Sigmoid colon (tissue), 6 donors: ENCODE measurements at regions not wholly inside any gene's neighbourhood (a gene's known extent, or its start where the extent isn't known, plus 50 kb on each side); places are given as distances from the start of the nearest gene placed in this dataset.

Experiments used
- DNase-seq: peaks from one replicate; pipeline ENCODE4 v3.0.0-alpha.2; 2019
- H3K27ac ChIP-seq, 4 donors: fragments of 200-600 bp; sonication (generic); one replicate each; pipeline ENCODE4 v1.5.1; 2016 to 2019; ENCODE audit warnings: mild to moderate bottlenecking in 1 of 4
- H3K27me3 ChIP-seq, 3 donors: fragments of 200-600 bp; sonication (generic); one replicate each; pipeline ENCODE4 v1.5.1; 2019; ENCODE audit warnings: mild to moderate bottlenecking in 1 of 3
- H3K36me3 ChIP-seq, 4 donors: fragments of 200-600 bp; sonication (generic); one replicate each; pipeline ENCODE4 v1.5.1; 2016 to 2019
- H3K4me1 ChIP-seq, 4 donors: fragments of 200-600 bp; sonication (generic); one replicate each; pipeline ENCODE4 v1.5.1; 2017 to 2019
- H3K4me3 ChIP-seq, 4 donors: fragments of 200-600 bp; sonication (generic); one replicate each; pipeline ENCODE4 v1.5.1; 2017 to 2019; ENCODE audit warnings: mild to moderate bottlenecking in 2 of 4, moderate library complexity in 1 of 4
- H3K9me3 ChIP-seq, 4 donors: fragments of 200-600 bp in 3 of 4; sonication (generic) in 3 of 4; one replicate each; pipeline versions ENCODE4 v1.5.1 to v1.6.1; 2013 to 2019
- EP300 ChIP-seq, 4 donors: sonication (generic); formaldehyde crosslinking; IDR thresholded peaks; one replicate each; pipeline ENCODE4 v1.6.1; 2017; ENCODE audit warnings: antibody characterized with exemption in 4 of 4
- POLR2A ChIP-seq, 2 donors: fragments of 450-650 bp; IDR thresholded peaks; one replicate each; pipeline ENCODE4 v1.6.1; 2016; ENCODE audit warnings: antibody characterized with exemption in 2 of 2, mild to moderate bottlenecking in 2 of 2, moderate library complexity in 2 of 2
- POLR2AphosphoS5 ChIP-seq, 4 donors: sonication (generic); formaldehyde crosslinking; IDR thresholded peaks; one replicate each; pipeline ENCODE4 v1.6.1; 2017; ENCODE audit warnings: antibody characterized with exemption in 4 of 4
- WGBS, 2 donors: extraction: QIAGEN DNeasy Blood & Tissue Kit; methylation state at CpG; one replicate each; pipeline ENCODE4 v1.1.7; 2013; 5-methylcytosine and 5-hydroxymethylcytosine counted together
- intact Hi-C: fragments of 100-400 bp; cut with DNase I; formaldehyde crosslinking; loops from one replicate; pipeline ENCODE4 v1.15.1; 2023
- TF ChIP-seq, protein P1 (sequence below), 4 experiments: fragments of 450-650 bp in 3 of 4; fragments of 200-600 bp in 1 of 4; IDR thresholded peaks; one replicate each; pipeline ENCODE4 v1.5.1; 2016 to 2019; ENCODE audit warnings: antibody characterized with exemption in 4 of 4, mild to moderate bottlenecking in 3 of 4, moderate library complexity in 2 of 4
- donor health status: healthy with polysubstance abuse.
- donor health status: healthy.

DNA sequence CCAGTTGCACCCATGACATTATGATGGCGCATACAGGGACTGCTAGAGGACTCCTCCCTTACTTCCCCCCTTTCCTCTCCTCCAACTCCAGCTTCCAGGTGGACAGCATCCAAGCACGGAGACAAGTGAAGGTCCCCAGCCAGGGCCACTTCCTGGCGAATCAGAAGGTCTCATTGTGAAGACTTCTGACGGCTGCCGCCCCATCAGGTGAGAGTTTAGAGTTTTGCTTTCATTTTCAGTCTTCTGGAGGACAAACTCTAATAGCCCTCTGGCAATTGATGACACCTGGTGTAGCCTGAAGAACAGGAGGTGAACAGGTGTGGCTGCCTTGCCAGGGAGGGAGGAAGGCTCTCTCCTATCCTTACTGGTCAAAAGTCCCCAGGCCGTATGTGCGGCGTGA is 77.3 kb upstream of the KCNH7 start:
- DNase-seq, result no peak
- 76 to 85% methylated on average over 8 of the region's 8 CpGs for WGBS, 2 donors
- no peaks in the 10 kb centered on the region for H3K4me1 ChIP-seq
- H3K27ac ChIP-seq, result no peak overlapping the region
- H3K4me3 ChIP-seq, result no peak overlapping the region
- H3K36me3 ChIP-seq, result no peaks in the 10 kb centered on the region
- TF ChIP-seq, protein P1, sequence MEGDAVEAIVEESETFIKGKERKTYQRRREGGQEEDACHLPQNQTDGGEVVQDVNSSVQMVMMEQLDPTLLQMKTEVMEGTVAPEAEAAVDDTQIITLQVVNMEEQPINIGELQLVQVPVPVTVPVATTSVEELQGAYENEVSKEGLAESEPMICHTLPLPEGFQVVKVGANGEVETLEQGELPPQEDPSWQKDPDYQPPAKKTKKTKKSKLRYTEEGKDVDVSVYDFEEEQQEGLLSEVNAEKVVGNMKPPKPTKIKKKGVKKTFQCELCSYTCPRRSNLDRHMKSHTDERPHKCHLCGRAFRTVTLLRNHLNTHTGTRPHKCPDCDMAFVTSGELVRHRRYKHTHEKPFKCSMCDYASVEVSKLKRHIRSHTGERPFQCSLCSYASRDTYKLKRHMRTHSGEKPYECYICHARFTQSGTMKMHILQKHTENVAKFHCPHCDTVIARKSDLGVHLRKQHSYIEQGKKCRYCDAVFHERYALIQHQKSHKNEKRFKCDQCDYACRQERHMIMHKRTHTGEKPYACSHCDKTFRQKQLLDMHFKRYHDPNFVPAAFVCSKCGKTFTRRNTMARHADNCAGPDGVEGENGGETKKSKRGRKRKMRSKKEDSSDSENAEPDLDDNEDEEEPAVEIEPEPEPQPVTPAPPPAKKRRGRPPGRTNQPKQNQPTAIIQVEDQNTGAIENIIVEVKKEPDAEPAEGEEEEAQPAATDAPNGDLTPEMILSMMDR (IDR thresholded peaks at IDR 0.05), result no peak
- TF ChIP-seq EP300 (IDR thresholded peaks at IDR 0.05), result no peak
- TF ChIP-seq POLR2A (IDR thresholded peaks at IDR 0.05), result no peak
- TF ChIP-seq POLR2AphosphoS5 (IDR thresholded peaks at IDR 0.05), result no peak
- no peaks in the 10 kb centered on the region for H3K27me3 ChIP-seq
- no peaks in the 10 kb centered on the region for H3K9me3 ChIP-seq
- intact Hi-C loops, result no loop called here

DNA sequence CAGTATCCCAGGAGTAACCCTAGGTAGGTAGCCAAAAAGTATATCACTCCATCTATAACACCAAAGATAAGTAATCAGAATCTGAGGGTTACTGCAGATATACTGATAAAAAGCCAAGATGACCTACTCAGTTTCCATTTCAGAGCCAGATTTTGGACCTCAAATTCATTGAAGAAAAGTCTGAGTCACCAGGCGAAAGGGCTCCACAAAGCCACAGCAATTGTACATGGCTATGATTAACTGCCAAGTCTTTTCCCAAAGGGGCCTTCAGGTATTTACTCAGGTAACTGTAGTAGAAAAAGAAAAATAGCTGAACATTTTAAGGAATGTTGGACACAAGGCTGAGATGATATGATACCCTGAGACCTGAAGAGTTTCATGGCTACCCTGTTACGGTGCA is 75.6 kb upstream of the KCNH7 start:
- intact Hi-C loops, result no loop called here
- Histone ChIP-seq H3K36me3 (no peaks in the 10 kb centered on the region), H3K4me1 (no peaks in the 10 kb centered on the region), H3K27me3 (no peaks in the 10 kb centered on the region), H3K4me3 (no peak overlapping the region), H3K27ac (no peak overlapping the region), H3K9me3 (no peaks in the 10 kb centered on the region)
- 90 to 95% methylated on average over 2 of the region's 2 CpGs for WGBS, 2 donors
- DNase-seq, result no peak
- TF ChIP-seq, protein P1 (IDR thresholded peaks at IDR 0.05), result no peak
- TF ChIP-seq POLR2A (IDR thresholded peaks at IDR 0.05) (no peak), EP300 (IDR thresholded peaks at IDR 0.05) (no peak), POLR2AphosphoS5 (IDR thresholded peaks at IDR 0.05) (no peak)

DNA sequence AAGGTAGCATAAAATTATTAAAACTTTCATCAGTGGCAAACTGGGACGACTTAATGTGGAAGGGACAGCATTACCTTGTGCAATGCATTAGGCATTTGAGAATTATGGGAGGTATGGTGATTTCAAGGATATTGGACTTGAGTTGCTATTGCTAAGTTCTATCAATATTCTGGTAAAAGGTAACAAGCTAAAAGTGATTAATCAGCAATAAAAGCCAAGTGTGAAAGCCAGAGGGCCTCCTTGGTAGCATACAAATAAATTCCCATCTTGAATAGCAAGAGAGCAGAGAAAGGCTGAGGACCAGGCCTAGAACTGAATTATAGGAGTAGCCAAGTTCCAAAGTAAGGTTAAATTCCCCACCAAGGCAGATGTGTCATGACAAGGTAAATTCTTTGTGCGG is 74.2 kb upstream of the KCNH7 start:
- intact Hi-C loops, result no loop called here
- TF ChIP-seq EP300 (IDR thresholded peaks at IDR 0.05) (no peak), POLR2AphosphoS5 (IDR thresholded peaks at IDR 0.05) (no peak), POLR2A (IDR thresholded peaks at IDR 0.05) (no peak)
- TF ChIP-seq, protein P1 (IDR thresholded peaks at IDR 0.05), result no peak
- no peak for DNase-seq
- H3K4me1 ChIP-seq, result no peaks in the 10 kb centered on the region
- no peaks in the 10 kb centered on the region for H3K27me3 ChIP-seq
- H3K36me3 ChIP-seq, result no peaks in the 10 kb centered on the region
- WGBS, 2 donors, result 89 to 90% methylated on average over 2 of the region's 2 CpGs
- no peak overlapping the region for H3K4me3 ChIP-seq
- no peak overlapping the region for H3K27ac ChIP-seq
- H3K9me3 ChIP-seq, result no peaks in the 10 kb centered on the region

DNA sequence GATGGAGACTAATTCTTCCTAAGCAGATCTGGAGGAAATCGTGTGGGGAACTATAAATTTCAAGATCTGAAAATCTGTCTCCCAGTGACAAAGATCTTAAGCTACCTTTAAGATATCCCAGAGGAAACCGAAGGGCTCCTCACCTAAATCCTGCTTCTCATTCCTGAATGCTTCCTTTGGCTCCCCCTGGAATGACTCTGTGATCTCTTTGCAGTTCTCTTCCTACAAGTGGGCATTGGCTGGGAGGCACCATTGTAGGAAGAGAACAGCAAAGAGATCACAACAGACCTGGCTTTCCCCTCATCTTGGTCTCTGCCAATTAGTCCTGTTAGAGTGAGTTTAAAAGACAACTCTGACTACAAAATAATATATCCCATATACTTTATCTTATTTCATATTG is 70.0 kb upstream of the KCNH7 start:
- Histone ChIP-seq H3K4me1 (no peaks in the 10 kb centered on the region), H3K36me3 (no peaks in the 10 kb centered on the region), H3K9me3 (no peaks in the 10 kb centered on the region), H3K4me3 (no peak overlapping the region), H3K27me3 (no peaks in the 10 kb centered on the region), H3K27ac (no peak overlapping the region)
- WGBS, 2 donors, result 51 to 54% methylated on average over 2 of the region's 2 CpGs
- intact Hi-C loops, result no loop called here
- TF ChIP-seq, protein P1 (IDR thresholded peaks at IDR 0.05), result no peak
- TF ChIP-seq POLR2A (IDR thresholded peaks at IDR 0.05) (no peak), EP300 (IDR thresholded peaks at IDR 0.05) (no peak), POLR2AphosphoS5 (IDR thresholded peaks at IDR 0.05) (no peak)
- DNase-seq, result no peak

DNA sequence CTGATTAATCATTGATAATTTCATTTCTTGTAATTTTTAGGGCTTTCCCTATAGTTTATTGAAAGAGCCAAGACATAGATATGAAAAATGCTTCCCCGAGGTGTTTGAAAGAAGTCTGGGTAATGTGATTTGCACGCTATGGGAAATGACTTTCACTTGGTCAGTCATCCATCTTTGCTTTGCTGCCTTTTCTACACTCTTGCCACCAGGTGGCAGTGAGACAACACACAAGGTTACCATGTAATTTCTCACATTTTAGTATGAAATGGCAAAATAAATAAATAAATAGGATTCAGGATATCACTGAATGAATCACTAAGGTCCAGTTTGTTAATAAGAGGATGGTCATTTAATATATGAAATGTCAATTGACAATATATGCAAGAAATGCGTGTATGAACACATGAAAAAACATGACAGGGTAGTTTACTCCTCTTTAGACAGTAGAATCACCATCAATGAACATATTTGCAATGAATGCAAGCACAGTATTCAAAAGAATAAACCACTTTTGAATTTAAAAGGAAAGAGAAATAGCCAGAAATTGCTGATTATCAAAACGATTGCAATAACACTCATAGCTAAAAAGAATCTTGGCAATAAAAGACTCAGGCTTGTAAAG is 52.2 kb upstream of the KCNH7 start:
- TF ChIP-seq, protein P1 (IDR thresholded peaks at IDR 0.05), result peak in 1 of 4 experiments; percentile 28
- TF ChIP-seq POLR2AphosphoS5 (IDR thresholded peaks at IDR 0.05), result no peak
- intact Hi-C loops, result loop anchor here (5.0 kb wide), 1 partner anchor 242 kb away; no protein-coding TSS in a partner anchor
- Histone ChIP-seq H3K9me3 (no peaks in the 10 kb centered on the region), H3K36me3 (no peaks in the 10 kb centered on the region), H3K27me3 (no peaks in the 10 kb centered on the region), H3K27ac (no peak overlapping the region), H3K4me1 (no peaks in the 10 kb centered on the region), H3K4me3 (no peak overlapping the region)
- 25 to 41% methylated on average over 4 of the region's 4 CpGs for WGBS, 2 donors
- DNase-seq, result no peak
